Keratinocyte (primary cell): ENCODE measurements at regions not wholly inside any gene's neighbourhood (a gene's known extent, or its start where the extent isn't known, plus 50 kb on each side); places are given as distances from the start of the nearest gene placed in this dataset.

Experiments
- DNase-seq: peaks from one replicate; pipeline ENCODE4 v3.0.0-alpha.2; 2011; ENCODE audit warnings: low read depth, missing footprints, low spot score
- FAIRE-seq: peaks from 2 replicates; lab custom pipeline; 2011; peaks lifted over from hg19 to GRCh38; lab: Jason Lieb, UNC
- H2AFZ ChIP-seq: 2 replicates; pipeline ENCODE4 v1.6.0; 2012; ENCODE audit warnings: low read length, control low read depth, inconsistent platforms; ENCODE audit not compliant: control insufficient read depth
- H3K27ac ChIP-seq: 2 replicates; pipeline ENCODE4 v1.5.1; 2011; ENCODE audit warnings: low read length; ENCODE audit not compliant: control insufficient read depth, insufficient read depth
- H3K27me3 ChIP-seq: 3 replicates; pipeline ENCODE4 v1.6.0; 2011; ENCODE audit warnings: low read length; ENCODE audit not compliant: control insufficient read depth, insufficient read depth; ENCODE audit errors: extremely low read depth
- H3K36me3 ChIP-seq, 2 experiments: 2 replicates in 1 of 2; 3 replicates in 1 of 2; pipeline ENCODE4 v1.5.1; 2011; ENCODE audit warnings: low read length in 2 of 2, mild to moderate bottlenecking in 1 of 2; ENCODE audit not compliant: control insufficient read depth in 2 of 2, insufficient read depth in 2 of 2; ENCODE audit errors: extremely low read depth in 1 of 2
- H3K4me1 ChIP-seq: 3 replicates; pipeline ENCODE4 v1.5.1; 2011; ENCODE audit warnings: low read length; ENCODE audit not compliant: control insufficient read depth, insufficient read depth; ENCODE audit errors: extremely low read depth
- H3K4me2 ChIP-seq: 3 replicates; pipeline ENCODE4 v1.6.0; 2011; ENCODE audit warnings: low read depth, low read length; ENCODE audit not compliant: control insufficient read depth, insufficient read depth; ENCODE audit errors: extremely low read depth
- H3K4me3 ChIP-seq, 3 experiments: fragments of 200-600 bp in 1 of 3; sonication (generic) in 1 of 3; 2 replicates in 2 of 3; 3 replicates in 1 of 3; pipeline ENCODE4 v1.5.1; 2011 to 2016; ENCODE audit warnings: low read length in 3 of 3, mild to moderate bottlenecking in 3 of 3, control low read depth in 2 of 3, inconsistent platforms in 1 of 3, low read depth in 1 of 3, mixed read lengths in 1 of 3, mixed run types in 1 of 3, moderate library complexity in 1 of 3; ENCODE audit not compliant: control insufficient read depth in 2 of 3, insufficient read depth in 2 of 3; ENCODE audit errors: extremely low read depth in 1 of 3
- H3K79me2 ChIP-seq: 2 replicates; pipeline ENCODE4 v1.6.0; 2012; ENCODE audit warnings: low read length; ENCODE audit not compliant: control insufficient read depth, insufficient read depth
- H3K9ac ChIP-seq: 3 replicates; pipeline ENCODE4 v1.6.0; 2011; ENCODE audit warnings: low read length; ENCODE audit not compliant: control insufficient read depth, insufficient read depth; ENCODE audit errors: extremely low read depth
- H3K9me1 ChIP-seq: 3 replicates; pipeline ENCODE4 v1.6.0; 2011; ENCODE audit warnings: low read length; ENCODE audit not compliant: control insufficient read depth, insufficient read depth; ENCODE audit errors: extremely low read depth
- H3K9me3 ChIP-seq: 2 replicates; pipeline ENCODE4 v1.5.1; 2012; ENCODE audit warnings: low read depth, low read length; ENCODE audit not compliant: control insufficient read depth
- H4K20me1 ChIP-seq: 3 replicates; pipeline ENCODE4 v1.6.0; 2011; ENCODE audit warnings: low read length; ENCODE audit not compliant: control insufficient read depth, insufficient read depth; ENCODE audit errors: extremely low read depth
- EZH2 ChIP-seq: IDR thresholded peaks from one replicate; pipeline ENCODE4 v1.6.1; 2012; ENCODE audit warnings: inconsistent platforms, mild to moderate bottlenecking, low read length, moderate library complexity
- dilution Hi-C: fragments of 300-500 bp; cut with MboI; formaldehyde crosslinking; loops from one replicate; pipeline ENCODE4 v1.7.0; 2020; ENCODE audit warnings: low sequenced_read_pairs; ENCODE audit not compliant: extremely low pct_ligation_motif_present
- TF ChIP-seq, protein P1 (sequence below), 3 experiments: IDR thresholded peaks in 1 of 3; conservative IDR thresholded peaks in 1 of 3; optimal IDR thresholded peaks in 1 of 3; 2 replicates in 2 of 3; 3 replicates in 1 of 3; pipeline versions ENCODE3 to v1.5.1; 2011; ENCODE audit warnings: low read length in 3 of 3, mild to moderate bottlenecking in 3 of 3, moderate library complexity in 2 of 3, control low read depth in 1 of 3, inconsistent platforms in 1 of 3; ENCODE audit not compliant: insufficient read depth in 2 of 3; ENCODE audit errors: extremely low read depth in 1 of 3

DNA sequence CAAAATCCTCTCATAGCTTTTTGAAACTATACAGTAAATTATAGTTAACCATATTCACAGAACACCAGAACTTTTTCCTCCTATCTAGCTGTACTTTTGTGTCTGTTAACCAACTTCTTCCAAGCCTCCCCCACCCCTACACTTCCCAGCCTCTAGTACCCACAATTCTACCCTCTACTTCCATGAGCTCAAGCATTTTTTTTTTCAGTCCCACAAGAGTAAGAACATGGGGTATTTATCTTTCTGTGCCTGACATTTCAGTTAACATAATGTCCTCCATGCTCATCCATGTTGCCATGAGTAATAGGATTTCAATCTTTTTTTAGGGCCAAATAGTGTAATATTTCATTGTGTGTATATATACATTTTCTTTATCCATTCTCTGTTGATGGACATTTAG, 128.3 kb upstream of the MAN2A1 start:
- TF ChIP-seq, protein P1, sequence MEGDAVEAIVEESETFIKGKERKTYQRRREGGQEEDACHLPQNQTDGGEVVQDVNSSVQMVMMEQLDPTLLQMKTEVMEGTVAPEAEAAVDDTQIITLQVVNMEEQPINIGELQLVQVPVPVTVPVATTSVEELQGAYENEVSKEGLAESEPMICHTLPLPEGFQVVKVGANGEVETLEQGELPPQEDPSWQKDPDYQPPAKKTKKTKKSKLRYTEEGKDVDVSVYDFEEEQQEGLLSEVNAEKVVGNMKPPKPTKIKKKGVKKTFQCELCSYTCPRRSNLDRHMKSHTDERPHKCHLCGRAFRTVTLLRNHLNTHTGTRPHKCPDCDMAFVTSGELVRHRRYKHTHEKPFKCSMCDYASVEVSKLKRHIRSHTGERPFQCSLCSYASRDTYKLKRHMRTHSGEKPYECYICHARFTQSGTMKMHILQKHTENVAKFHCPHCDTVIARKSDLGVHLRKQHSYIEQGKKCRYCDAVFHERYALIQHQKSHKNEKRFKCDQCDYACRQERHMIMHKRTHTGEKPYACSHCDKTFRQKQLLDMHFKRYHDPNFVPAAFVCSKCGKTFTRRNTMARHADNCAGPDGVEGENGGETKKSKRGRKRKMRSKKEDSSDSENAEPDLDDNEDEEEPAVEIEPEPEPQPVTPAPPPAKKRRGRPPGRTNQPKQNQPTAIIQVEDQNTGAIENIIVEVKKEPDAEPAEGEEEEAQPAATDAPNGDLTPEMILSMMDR (optimal IDR thresholded peaks at IDR 0.05 in 1 of 3, IDR thresholded peaks at IDR 0.05 in 1 of 3, conservative IDR thresholded peaks at IDR 0.05 in 1 of 3; ENCODE audit: extremely low read depth in 1 of 3, insufficient read depth in 2 of 3, low read length in 3 of 3): no peak
- TF ChIP-seq EZH2: no peak
- H3K36me3 ChIP-seq: no peaks in the 10 kb centered on the region
- H2AFZ ChIP-seq: no peak overlapping the region
- no peaks in the 10 kb centered on the region for H4K20me1 ChIP-seq
- H3K4me1 ChIP-seq: no peaks in the 10 kb centered on the region
- H3K27me3 ChIP-seq: no peaks in the 10 kb centered on the region
- dilution Hi-C loops: no loop called here
- H3K79me2 ChIP-seq: no peaks in the 10 kb centered on the region
- no peak overlapping the region for H3K27ac ChIP-seq
- H3K9ac ChIP-seq: no peak overlapping the region
- DNase-seq: no peak
- no peak overlapping the region for H3K4me2 ChIP-seq
- H3K9me1 ChIP-seq: no peaks in the 10 kb centered on the region
- H3K9me3 ChIP-seq: no peaks in the 10 kb centered on the region
- FAIRE-seq: no peak
- H3K4me3 ChIP-seq: no peak overlapping the region

DNA sequence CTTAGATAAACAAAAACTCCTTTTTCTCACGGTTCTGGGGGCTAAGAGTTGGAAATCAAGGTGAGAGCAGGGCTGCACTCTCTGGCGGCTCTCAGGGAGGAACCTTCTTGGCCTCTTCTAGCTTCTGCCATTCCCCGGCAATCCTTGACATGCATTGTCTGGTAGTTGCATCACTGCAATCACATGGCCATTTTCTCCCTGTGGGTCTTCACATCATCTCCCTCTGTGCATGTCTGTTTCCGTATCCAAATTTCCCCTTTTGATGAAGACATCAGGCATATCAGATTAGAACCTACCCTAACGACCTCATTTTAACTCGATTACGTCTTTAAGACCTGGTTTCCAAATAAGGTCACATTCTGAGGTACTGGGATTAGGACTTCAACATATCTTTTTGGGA, 129.2 kb upstream of the MAN2A1 start:
- H3K79me2 ChIP-seq: no peaks in the 10 kb centered on the region
- H3K27ac ChIP-seq: no peak overlapping the region
- H3K36me3 ChIP-seq: no peaks in the 10 kb centered on the region
- no peak overlapping the region for H3K9ac ChIP-seq
- no peak overlapping the region for H2AFZ ChIP-seq
- no peaks in the 10 kb centered on the region for H3K9me3 ChIP-seq
- no peaks in the 10 kb centered on the region for H3K27me3 ChIP-seq
- FAIRE-seq (no peak), DNase-seq (no peak)
- H3K4me2 ChIP-seq: no peak overlapping the region
- H3K4me3 ChIP-seq: no peak overlapping the region
- H3K4me1 ChIP-seq: no peaks in the 10 kb centered on the region
- no peaks in the 10 kb centered on the region for H3K9me1 ChIP-seq
- dilution Hi-C loops: no loop called here
- no peaks in the 10 kb centered on the region for H4K20me1 ChIP-seq
- TF ChIP-seq, protein P1 (optimal IDR thresholded peaks at IDR 0.05 in 1 of 3, IDR thresholded peaks at IDR 0.05 in 1 of 3, conservative IDR thresholded peaks at IDR 0.05 in 1 of 3; ENCODE audit: extremely low read depth in 1 of 3, insufficient read depth in 2 of 3, low read length in 3 of 3): no peak
- no peak for TF ChIP-seq EZH2
